AG08395 (cell line): ENCODE measurements at regions not wholly inside any gene's neighbourhood (a gene's known extent, or its start where the extent isn't known, plus 50 kb on each side); places are given as distances from the start of the nearest gene placed in this dataset.

Experiments used
- DNase-seq: peaks from one replicate; pipeline ENCODE4 v3.0.0; 2012; ENCODE audit warnings: mixed read lengths, low spot score

GRCh38 chr6:105815661-105816555 lies 270.2 kb upstream of the PRDM1 start:
- no peak for DNase-seq

GRCh38 chr6:105814745-105815536 lies 271.2 kb upstream of the PRDM1 start:
- no peak for DNase-seq

GRCh38 chr6:105810922-105811482 lies 275.1 kb upstream of the PRDM1 start:
- no peak for DNase-seq

- DNase-seq = peak; percentile 83
Measured at GRCh38 chr6:105810105-105810921, 275.8 kb upstream of the PRDM1 start.

- DNase-seq = no peak
Measured at GRCh38 chr6:105808571-105808970, 277.6 kb upstream of the PRDM1 start.

GRCh38 chr6:105807905-105808304 lies 278.2 kb upstream of the PRDM1 start:
- DNase-seq = no peak

GRCh38 chr6:105806486-105806920 lies 279.6 kb upstream of the PRDM1 start:
- no peak for DNase-seq

GRCh38 chr6:105805501-105806023 lies 280.6 kb upstream of the PRDM1 start:
- no peak for DNase-seq

GRCh38 chr6:105804424-105804823 lies 281.7 kb upstream of the PRDM1 start:
- peak; percentile 51 for DNase-seq

- DNase-seq = no peak
Measured at GRCh38 chr6:105804000-105804399, 282.1 kb upstream of the PRDM1 start.

- DNase-seq = no peak
Measured at GRCh38 chr6:105803442-105803841, 282.7 kb upstream of the PRDM1 start.

- DNase-seq = no peak
Measured at GRCh38 chr6:105802703-105803102, 283.4 kb upstream of the PRDM1 start.

GRCh38 chr6:105800871-105801270 lies 285.3 kb upstream of the PRDM1 start:
- DNase-seq = no peak

GRCh38 chr6:105800398-105800797 lies 285.7 kb upstream of the PRDM1 start:
- no peak for DNase-seq

- DNase-seq = peak; percentile 16
Measured at GRCh38 chr6:105799056-105799455, 287.1 kb upstream of the PRDM1 start.

GRCh38 chr6:105797983-105798453 lies 288.1 kb upstream of the PRDM1 start:
- peak; percentile 77 for DNase-seq

- no peak for DNase-seq
Measured at GRCh38 chr6:105797286-105797979, 288.7 kb upstream of the PRDM1 start.

- no peak for DNase-seq
Measured at GRCh38 chr6:105795913-105796517, 290.1 kb upstream of the PRDM1 start.

GRCh38 chr6:105795366-105795765 lies 290.8 kb upstream of the PRDM1 start:
- DNase-seq = no peak

- no peak for DNase-seq
Measured at GRCh38 chr6:105794870-105795269, 291.3 kb upstream of the PRDM1 start.
